ENCODE measurements at regions not wholly inside any gene's neighbourhood (a gene's known extent, or its start where the extent isn't known, plus 50 kb on each side); places are given as distances from the start of the nearest gene placed in this dataset.
"Not testable (repeated sequence)": the region's sequence is repeated elsewhere in the genome, so short reads cannot be mapped to it uniquely, and the experiment has no call there.

GRCh38 chr12:131541512-131541911 is 169.4 kb upstream of the SFSWAP start:
- not testable (repeated sequence) for TF ChIP-seq CTCF (IDR thresholded peaks at IDR 0.05; ENCODE audit: low read depth, low read length); MAX (IDR thresholded peaks at IDR 0.05; ENCODE audit: low read depth, low read length); POLR2A (IDR thresholded peaks at IDR 0.05; ENCODE audit: extremely low read depth, insufficient read length)

Data from NB4 (cell line).